ENCODE measurements at regions not wholly inside any gene's neighbourhood (a gene's known extent, or its start where the extent isn't known, plus 50 kb on each side); places are given as distances from the start of the nearest gene placed in this dataset.

DNA sequence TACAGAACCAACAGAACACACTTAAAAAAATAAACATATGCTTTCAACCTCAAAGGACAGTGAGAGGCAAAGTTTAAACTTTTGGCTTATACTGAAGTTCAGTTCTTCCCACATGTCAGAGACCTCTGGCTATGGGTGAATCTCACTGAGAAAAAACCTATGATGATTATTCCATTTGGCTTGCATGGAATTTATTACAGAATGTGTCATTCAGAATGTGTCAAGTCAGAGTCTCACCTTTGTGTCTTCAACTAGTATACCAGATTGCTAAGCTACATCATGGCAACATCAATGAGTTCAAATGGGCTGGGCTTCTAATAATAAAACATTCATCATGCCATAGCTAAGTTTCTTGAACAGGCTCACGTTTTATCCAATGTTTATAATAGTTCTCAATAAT is 987.0 kb downstream of the NTRK3 start:
- TF ChIP-seq, protein P1, sequence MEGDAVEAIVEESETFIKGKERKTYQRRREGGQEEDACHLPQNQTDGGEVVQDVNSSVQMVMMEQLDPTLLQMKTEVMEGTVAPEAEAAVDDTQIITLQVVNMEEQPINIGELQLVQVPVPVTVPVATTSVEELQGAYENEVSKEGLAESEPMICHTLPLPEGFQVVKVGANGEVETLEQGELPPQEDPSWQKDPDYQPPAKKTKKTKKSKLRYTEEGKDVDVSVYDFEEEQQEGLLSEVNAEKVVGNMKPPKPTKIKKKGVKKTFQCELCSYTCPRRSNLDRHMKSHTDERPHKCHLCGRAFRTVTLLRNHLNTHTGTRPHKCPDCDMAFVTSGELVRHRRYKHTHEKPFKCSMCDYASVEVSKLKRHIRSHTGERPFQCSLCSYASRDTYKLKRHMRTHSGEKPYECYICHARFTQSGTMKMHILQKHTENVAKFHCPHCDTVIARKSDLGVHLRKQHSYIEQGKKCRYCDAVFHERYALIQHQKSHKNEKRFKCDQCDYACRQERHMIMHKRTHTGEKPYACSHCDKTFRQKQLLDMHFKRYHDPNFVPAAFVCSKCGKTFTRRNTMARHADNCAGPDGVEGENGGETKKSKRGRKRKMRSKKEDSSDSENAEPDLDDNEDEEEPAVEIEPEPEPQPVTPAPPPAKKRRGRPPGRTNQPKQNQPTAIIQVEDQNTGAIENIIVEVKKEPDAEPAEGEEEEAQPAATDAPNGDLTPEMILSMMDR (conservative IDR thresholded peaks at IDR 0.05): no peak
- Mint-ChIP-seq H3K4me1 (no peaks in the 10 kb centered on the region), H3K27ac (no peak overlapping the region), H3K36me3 (ENCODE audit: low read depth) (no peaks in the 10 kb centered on the region), H3K9me3 (peaks cover 12% of the 10 kb centered on the region), H3K4me3 (no peak overlapping the region), H3K27me3 (ENCODE audit: insufficient read depth) (no peaks in the 10 kb centered on the region)
- H3K4me1 ChIP-seq (ENCODE audit: control insufficient read depth, insufficient read depth, low read length): no peaks in the 10 kb centered on the region
- H3K27ac ChIP-seq (ENCODE audit: low read depth, low read length): no peak overlapping the region
- no peaks in the 10 kb centered on the region for H3K27me3 ChIP-seq (ENCODE audit: control insufficient read depth, insufficient read depth, low read length, poor library complexity, severe bottlenecking)
- H3K9me3 ChIP-seq (ENCODE audit: control insufficient read depth, low read length): peaks cover 15% of the 10 kb centered on the region
- H3K4me3 ChIP-seq (ENCODE audit: low read length): no peak overlapping the region
- H3K9ac ChIP-seq (ENCODE audit: extremely low read depth, low read length, poor library complexity, severe bottlenecking): no peak overlapping the region
- DNase-seq: no peak
- H3K36me3 ChIP-seq (ENCODE audit: control insufficient read depth, insufficient read depth, low read length): no peaks in the 10 kb centered on the region
- no CpG with 5 or more reads among the region's 1 CpG for WGBS, 2 experiments (ENCODE audit: insufficient coverage in 1 of 2, insufficient read length in 1 of 2)

DNA sequence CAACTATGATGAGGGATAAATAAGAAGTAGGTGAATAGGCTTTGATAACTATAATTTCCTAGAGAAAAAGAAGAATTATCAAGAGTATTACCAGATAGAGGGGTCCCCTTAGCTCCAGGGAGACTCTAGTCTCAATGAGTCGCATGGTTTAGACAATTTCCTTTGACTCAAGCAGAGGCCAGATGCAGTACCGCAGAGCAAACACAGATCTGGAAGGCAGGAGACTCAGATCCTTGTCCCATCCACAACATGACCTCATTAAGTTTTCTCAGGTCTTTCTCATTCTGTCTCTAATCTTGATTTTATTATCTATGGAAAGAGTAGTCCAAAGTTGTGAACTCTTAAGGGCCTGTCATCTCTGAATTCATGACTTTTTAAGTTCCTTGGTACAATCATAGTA is 987.9 kb downstream of the NTRK3 start:
- H3K27ac ChIP-seq (ENCODE audit: low read depth, low read length): no peak overlapping the region
- no peak overlapping the region for H3K27ac Mint-ChIP-seq

DNA sequence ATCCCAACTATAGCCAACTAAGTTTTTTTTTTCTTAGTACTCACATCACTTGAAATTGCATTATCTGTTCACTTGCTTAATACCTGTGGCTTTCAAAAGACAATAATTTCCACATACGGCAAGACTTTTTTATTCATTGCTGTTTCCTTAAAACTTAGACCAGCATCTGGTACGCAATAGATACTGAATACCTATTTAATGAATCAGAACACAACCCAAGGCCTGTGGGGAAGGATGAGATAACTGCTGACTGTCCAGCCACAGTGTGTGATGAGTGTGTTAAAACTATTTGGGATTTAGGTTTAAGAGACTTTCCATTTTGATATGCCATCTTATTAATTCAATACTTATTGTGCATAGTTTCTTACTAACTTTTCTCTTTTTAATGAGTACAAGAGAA is 988.7 kb downstream of the NTRK3 start:
- Histone ChIP-seq H3K4me3 (ENCODE audit: low read length) (no peak overlapping the region), H3K9ac (ENCODE audit: extremely low read depth, low read length, poor library complexity, severe bottlenecking) (no peak overlapping the region), H3K9me3 (ENCODE audit: control insufficient read depth, low read length) (no peaks in the 10 kb centered on the region), H3K27ac (ENCODE audit: low read depth, low read length) (no peak overlapping the region), H3K36me3 (ENCODE audit: control insufficient read depth, insufficient read depth, low read length) (no peaks in the 10 kb centered on the region), H3K4me1 (ENCODE audit: control insufficient read depth, insufficient read depth, low read length) (no peaks in the 10 kb centered on the region), H3K27me3 (ENCODE audit: control insufficient read depth, insufficient read depth, low read length, poor library complexity, severe bottlenecking) (no peaks in the 10 kb centered on the region)
- 89 to 100% methylated on average over 1 to 2 of the region's 2 CpGs for WGBS, 2 experiments (ENCODE audit: insufficient coverage in 1 of 2, insufficient read length in 1 of 2)
- Mint-ChIP-seq H3K36me3 (ENCODE audit: low read depth) (no peaks in the 10 kb centered on the region), H3K4me3 (no peak overlapping the region), H3K27ac (no peak overlapping the region), H3K27me3 (ENCODE audit: insufficient read depth) (no peaks in the 10 kb centered on the region), H3K4me1 (no peaks in the 10 kb centered on the region), H3K9me3 (peaks cover under 1% of the 10 kb centered on the region)
- TF ChIP-seq, protein P1 (conservative IDR thresholded peaks at IDR 0.05): no peak
- DNase-seq: no peak

More for the DNA sequence above, 987.9 kb downstream of the NTRK3 start:
- Histone ChIP-seq H3K4me3 (ENCODE audit: low read length) (no peak overlapping the region), H3K27me3 (ENCODE audit: control insufficient read depth, insufficient read depth, low read length, poor library complexity, severe bottlenecking) (no peaks in the 10 kb centered on the region), H3K9ac (ENCODE audit: extremely low read depth, low read length, poor library complexity, severe bottlenecking) (no peak overlapping the region), H3K4me1 (ENCODE audit: control insufficient read depth, insufficient read depth, low read length) (no peaks in the 10 kb centered on the region), H3K9me3 (ENCODE audit: control insufficient read depth, low read length) (peaks cover 8% of the 10 kb centered on the region), H3K36me3 (ENCODE audit: control insufficient read depth, insufficient read depth, low read length) (no peaks in the 10 kb centered on the region)
- no peak for DNase-seq
- TF ChIP-seq, protein P1 (conservative IDR thresholded peaks at IDR 0.05): no peak
- H3K4me1 Mint-ChIP-seq: no peaks in the 10 kb centered on the region
- no peaks in the 10 kb centered on the region for H3K27me3 Mint-ChIP-seq (ENCODE audit: insufficient read depth)
- peaks cover 9% of the 10 kb centered on the region for H3K9me3 Mint-ChIP-seq
- H3K36me3 Mint-ChIP-seq (ENCODE audit: low read depth): no peaks in the 10 kb centered on the region
- WGBS, 2 experiments (ENCODE audit: insufficient coverage in 1 of 2, insufficient read length in 1 of 2): 93 to 100% methylated on average over 2 of the region's 2 CpGs
- no peak overlapping the region for H3K4me3 Mint-ChIP-seq

Measured in endodermal cell (in vitro differentiated cells).